ENCODE measurements at regions not wholly inside any gene's neighbourhood (a gene's known extent, or its start where the extent isn't known, plus 50 kb on each side); places are given as distances from the start of the nearest gene placed in this dataset.

- TF ChIP-seq MAX (IDR thresholded peaks at IDR 0.05): no peak
- TF ChIP-seq ZFX (IDR thresholded peaks at IDR 0.05): no peak
- no peak for TF ChIP-seq POLR2A (IDR thresholded peaks at IDR 0.05; ENCODE audit: borderline replicate concordance, extremely low read depth, insufficient read depth, insufficient read length)
- TF ChIP-seq TCF7L2 (IDR thresholded peaks at IDR 0.05; ENCODE audit: borderline replicate concordance, extremely low read depth, insufficient read depth, insufficient read length): no peak
- no peak for TF ChIP-seq EGR1 (IDR thresholded peaks at IDR 0.05; ENCODE audit: low read depth)
- TF ChIP-seq CBX3 (IDR thresholded peaks at IDR 0.05; ENCODE audit: low read depth): no peak
- no peak for TF ChIP-seq REST (IDR thresholded peaks at IDR 0.05; ENCODE audit: low read depth)
- no peak for TF ChIP-seq CTCF (IDR thresholded peaks at IDR 0.05 in 2 of 3, conservative IDR thresholded peaks at IDR 0.05 in 1 of 3; ENCODE audit: borderline replicate concordance in 1 of 3, insufficient read depth in 1 of 3, low read depth in 2 of 3, low read length in 2 of 3)
- no peak for TF ChIP-seq CEBPB (IDR thresholded peaks at IDR 0.05; ENCODE audit: low read depth)
- TF ChIP-seq ZBTB33 (IDR thresholded peaks at IDR 0.05; ENCODE audit: extremely low read depth, insufficient replicate concordance, low read length): no peak
- no peak for TF ChIP-seq SIN3A (IDR thresholded peaks at IDR 0.05; ENCODE audit: low read depth)
- BruUV-seq (replicated peaks): no TSS peak
- intact Hi-C loops (cut with micrococcal nuclease): loop anchor here (10.0 kb wide), 1 partner anchor 632 kb away; no protein-coding TSS in a partner anchor
- H3K27ac ChIP-seq (ENCODE audit: low read depth, low read length): no peak overlapping the region
- no peaks in the 10 kb centered on the region for H4K20me1 ChIP-seq (ENCODE audit: insufficient read depth)
- no peak overlapping the region for H3K4me3 ChIP-seq (replicated peaks in 1 of 2; ENCODE audit: low read depth in 1 of 2, low read length in 2 of 2)
- ATAC-seq (no peak), DNase-seq (ENCODE audit: low read depth, low spot score) (no peak)
- no peaks in the 10 kb centered on the region for H3K27me3 ChIP-seq (ENCODE audit: insufficient read depth, low read length)
- H3K9ac ChIP-seq (ENCODE audit: low read length): no peak overlapping the region
- H3K4me2 ChIP-seq (ENCODE audit: low read length): no peak overlapping the region
- ChIA-PET RAD21 (ENCODE audit: low non-redundant PET in 1 of 2, low total read pairs in 2 of 2, uncharacterized antibody in 2 of 2, unreplicated experiment in 2 of 2) (no interaction called here), POLR2A (no interaction called here), CTCF (no interaction called here)
- no peaks in the 10 kb centered on the region for H3K79me2 ChIP-seq (ENCODE audit: insufficient read depth, low read length)
- no peaks in the 10 kb centered on the region for H3K4me1 ChIP-seq (ENCODE audit: control insufficient read depth in 1 of 2, insufficient read depth in 2 of 2, low read length in 2 of 2)
- no peaks in the 10 kb centered on the region for H3K9me3 ChIP-seq (ENCODE audit: control insufficient read depth in 1 of 2, insufficient read depth in 1 of 2, low read depth in 1 of 2, low read length in 2 of 2)
- no peaks in the 10 kb centered on the region for H3K9me2 ChIP-seq (ENCODE audit: insufficient read depth)
- H2AFZ ChIP-seq (ENCODE audit: low read depth, low read length, poor library complexity, severe bottlenecking): no peak overlapping the region
- no peaks in the 10 kb centered on the region for H3K36me3 ChIP-seq (ENCODE audit: control insufficient read depth in 1 of 2, insufficient read depth in 2 of 2, low read length in 2 of 2)
Measured at GRCh38 chr13:105403086-105403485, 1132.4 kb downstream of the EFNB2 start.

Measured in HCT116 (cell line).